Right atrium auricular region (tissue), 2 donors: ENCODE measurements at regions not wholly inside any gene's neighbourhood (a gene's known extent, or its start where the extent isn't known, plus 50 kb on each side); places are given as distances from the start of the nearest gene placed in this dataset.

Experiments used
- DNase-seq: peaks from one replicate; pipeline ENCODE4 v3.0.0-alpha.2; 2019; ENCODE audit warnings: low spot score
- H3K27ac ChIP-seq, 2 donors: fragments of 200-600 bp; sonication (generic); 1 replicate in 1 of 2; 2 replicates in 1 of 2; pipeline ENCODE4 v1.5.1; 2016 to 2019
- H3K27me3 ChIP-seq, 2 donors: fragments of 200-600 bp; sonication (generic); one replicate each; pipeline versions ENCODE4 v1.5.1 to v1.6.0; 2017 to 2019
- H3K36me3 ChIP-seq: fragments of 200-600 bp; sonication (generic); one replicate; pipeline ENCODE4 v1.5.1; 2016
- H3K4me1 ChIP-seq, 2 donors: fragments of 200-600 bp; sonication (generic); one replicate each; pipeline versions ENCODE4 v1.5.1 to v1.6.0; 2017 to 2019
- H3K4me3 ChIP-seq, 2 donors: fragments of 200-600 bp; sonication (generic); 1 replicate in 1 of 2; 2 replicates in 1 of 2; pipeline ENCODE4 v1.5.1; 2017 to 2019; ENCODE audit warnings: mild to moderate bottlenecking in 1 of 2, moderate library complexity in 1 of 2
- H3K9me3 ChIP-seq, 2 donors: fragments of 200-600 bp; sonication (generic); one replicate each; pipeline ENCODE4 v1.5.1; 2019
- TF ChIP-seq, protein P1 (sequence below), 2 donors: fragments of 200-600 bp; sonication (generic); IDR thresholded peaks; one replicate each; pipeline ENCODE4 v1.5.1; 2019; ENCODE audit warnings: antibody characterized with exemption in 2 of 2

DNA sequence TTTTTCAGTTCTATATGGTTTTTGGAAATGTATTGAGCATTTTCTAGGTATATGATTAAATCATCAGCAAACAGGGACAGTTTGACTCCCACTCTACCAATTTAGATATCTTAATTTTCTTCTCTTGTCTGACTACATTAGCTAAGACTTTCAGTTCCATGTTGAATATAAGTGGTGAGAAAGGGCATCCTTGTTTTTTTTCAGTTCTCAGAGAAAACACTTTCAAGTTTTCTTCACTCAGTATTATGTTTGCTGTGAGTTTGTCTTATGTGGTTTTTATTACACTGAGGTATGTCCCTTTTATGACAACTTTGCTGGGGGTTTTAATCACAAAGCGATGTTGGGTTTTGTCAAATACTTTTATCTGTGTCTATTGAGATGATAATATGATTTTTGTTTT lies 352.6 kb downstream of the KDM5D start:
- TF ChIP-seq, protein P1, sequence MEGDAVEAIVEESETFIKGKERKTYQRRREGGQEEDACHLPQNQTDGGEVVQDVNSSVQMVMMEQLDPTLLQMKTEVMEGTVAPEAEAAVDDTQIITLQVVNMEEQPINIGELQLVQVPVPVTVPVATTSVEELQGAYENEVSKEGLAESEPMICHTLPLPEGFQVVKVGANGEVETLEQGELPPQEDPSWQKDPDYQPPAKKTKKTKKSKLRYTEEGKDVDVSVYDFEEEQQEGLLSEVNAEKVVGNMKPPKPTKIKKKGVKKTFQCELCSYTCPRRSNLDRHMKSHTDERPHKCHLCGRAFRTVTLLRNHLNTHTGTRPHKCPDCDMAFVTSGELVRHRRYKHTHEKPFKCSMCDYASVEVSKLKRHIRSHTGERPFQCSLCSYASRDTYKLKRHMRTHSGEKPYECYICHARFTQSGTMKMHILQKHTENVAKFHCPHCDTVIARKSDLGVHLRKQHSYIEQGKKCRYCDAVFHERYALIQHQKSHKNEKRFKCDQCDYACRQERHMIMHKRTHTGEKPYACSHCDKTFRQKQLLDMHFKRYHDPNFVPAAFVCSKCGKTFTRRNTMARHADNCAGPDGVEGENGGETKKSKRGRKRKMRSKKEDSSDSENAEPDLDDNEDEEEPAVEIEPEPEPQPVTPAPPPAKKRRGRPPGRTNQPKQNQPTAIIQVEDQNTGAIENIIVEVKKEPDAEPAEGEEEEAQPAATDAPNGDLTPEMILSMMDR (IDR thresholded peaks at IDR 0.05) = no peak
- H3K9me3 ChIP-seq = no peaks in the 10 kb centered on the region
- no peak overlapping the region for H3K27ac ChIP-seq
- H3K27me3 ChIP-seq = no peaks in the 10 kb centered on the region
- no peak overlapping the region for H3K4me3 ChIP-seq
- no peaks in the 10 kb centered on the region for H3K4me1 ChIP-seq
- DNase-seq = no peak
- no peaks in the 10 kb centered on the region for H3K36me3 ChIP-seq

DNA sequence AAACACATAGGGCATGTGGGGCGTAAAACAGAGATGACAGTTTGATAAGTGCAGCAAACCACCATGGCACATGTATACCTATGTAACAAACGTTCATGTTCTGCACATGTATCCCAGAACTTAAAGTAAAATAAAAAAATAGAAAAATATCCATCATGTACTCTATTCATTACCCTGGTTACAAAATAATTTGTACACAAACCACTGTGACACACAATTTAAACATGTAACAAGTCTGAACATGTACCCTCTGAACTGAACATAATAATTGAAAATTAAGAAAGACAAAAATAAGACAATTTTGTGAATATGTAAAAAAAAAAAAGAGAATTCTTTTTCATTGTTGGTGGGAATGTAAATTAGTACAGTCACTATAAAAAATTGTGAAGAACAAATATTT lies 379.2 kb downstream of the KDM5D start:
- Histone ChIP-seq H3K27ac (no peak overlapping the region), H3K36me3 (no peaks in the 10 kb centered on the region), H3K4me1 (no peaks in the 10 kb centered on the region), H3K9me3 (no peaks in the 10 kb centered on the region), H3K27me3 (no peaks in the 10 kb centered on the region), H3K4me3 (no peak overlapping the region)
- no peak for DNase-seq
- TF ChIP-seq, protein P1 (IDR thresholded peaks at IDR 0.05) = no peak

DNA sequence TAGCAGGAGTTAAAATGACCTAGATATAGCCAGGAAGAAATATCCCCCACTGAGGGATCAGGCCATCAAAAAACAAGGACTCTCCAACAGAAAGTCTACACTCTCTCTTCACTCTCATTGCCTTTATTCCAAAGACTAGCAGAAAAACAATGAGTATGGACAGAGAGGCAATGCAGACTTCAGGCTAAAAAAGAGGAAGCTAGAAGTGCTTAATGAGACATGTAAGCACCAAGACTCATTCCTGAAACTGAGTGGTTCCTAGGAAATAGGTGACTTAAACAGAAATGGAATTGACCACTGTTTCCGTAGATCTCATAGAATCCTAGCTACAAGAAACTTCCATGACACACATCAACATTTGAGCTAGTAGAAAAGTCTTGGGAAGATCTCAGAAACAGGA lies 387.3 kb downstream of the KDM5D start:
- Histone ChIP-seq H3K27me3 (no peaks in the 10 kb centered on the region), H3K4me1 (no peaks in the 10 kb centered on the region), H3K36me3 (no peaks in the 10 kb centered on the region), H3K27ac (no peak overlapping the region), H3K4me3 (no peak overlapping the region), H3K9me3 (no peaks in the 10 kb centered on the region)
- TF ChIP-seq, protein P1 (IDR thresholded peaks at IDR 0.05) = no peak
- DNase-seq = no peak

DNA sequence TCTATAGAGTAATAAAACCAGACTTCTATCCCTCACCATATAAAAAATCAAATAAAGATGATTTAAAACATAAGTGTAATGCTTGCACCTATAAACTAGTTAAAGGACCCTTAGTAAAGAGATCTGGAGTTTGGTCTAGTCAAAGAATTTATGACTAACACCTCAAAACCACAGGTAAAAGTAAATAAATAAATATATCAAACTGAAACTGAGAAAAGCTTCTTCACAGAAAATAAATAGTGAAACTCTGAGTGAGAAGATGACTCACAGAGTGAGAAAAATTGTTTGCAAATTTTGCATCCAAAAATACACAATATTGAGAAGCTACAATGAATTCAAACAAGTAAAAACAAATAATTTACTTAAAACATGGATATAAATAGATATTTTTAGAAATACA lies 387.8 kb downstream of the KDM5D start:
- H3K27ac ChIP-seq = no peak overlapping the region
- no peaks in the 10 kb centered on the region for H3K4me1 ChIP-seq

DNA sequence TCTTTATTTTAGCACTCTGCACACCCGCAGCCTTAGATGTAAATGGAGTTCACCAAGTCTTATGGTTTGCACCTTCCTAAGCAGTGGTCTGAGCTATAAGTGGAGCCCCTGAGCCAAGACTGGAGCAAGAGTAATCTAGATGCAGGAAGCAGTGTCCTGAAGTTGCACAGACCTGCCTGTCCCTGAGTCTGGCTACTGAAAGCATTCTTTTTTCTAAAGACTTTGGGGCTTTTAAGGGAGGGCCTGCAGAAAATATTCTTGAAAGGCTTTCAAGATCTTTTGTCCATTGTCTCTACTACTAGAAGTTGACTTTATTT lies 389.7 kb downstream of the KDM5D start:
- Histone ChIP-seq H3K36me3 (no peaks in the 10 kb centered on the region), H3K4me3 (no peak overlapping the region), H3K4me1 (no peaks in the 10 kb centered on the region), H3K9me3 (no peaks in the 10 kb centered on the region), H3K27ac (no peak overlapping the region), H3K27me3 (no peaks in the 10 kb centered on the region)
- TF ChIP-seq, protein P1 (IDR thresholded peaks at IDR 0.05) = no peak
- DNase-seq = no peak

More for the DNA sequence above, 387.8 kb downstream of the KDM5D start:
- Histone ChIP-seq H3K36me3 (no peaks in the 10 kb centered on the region), H3K27me3 (no peaks in the 10 kb centered on the region), H3K4me3 (no peak overlapping the region), H3K9me3 (no peaks in the 10 kb centered on the region)
- DNase-seq = no peak
- TF ChIP-seq, protein P1 (IDR thresholded peaks at IDR 0.05) = no peak

DNA sequence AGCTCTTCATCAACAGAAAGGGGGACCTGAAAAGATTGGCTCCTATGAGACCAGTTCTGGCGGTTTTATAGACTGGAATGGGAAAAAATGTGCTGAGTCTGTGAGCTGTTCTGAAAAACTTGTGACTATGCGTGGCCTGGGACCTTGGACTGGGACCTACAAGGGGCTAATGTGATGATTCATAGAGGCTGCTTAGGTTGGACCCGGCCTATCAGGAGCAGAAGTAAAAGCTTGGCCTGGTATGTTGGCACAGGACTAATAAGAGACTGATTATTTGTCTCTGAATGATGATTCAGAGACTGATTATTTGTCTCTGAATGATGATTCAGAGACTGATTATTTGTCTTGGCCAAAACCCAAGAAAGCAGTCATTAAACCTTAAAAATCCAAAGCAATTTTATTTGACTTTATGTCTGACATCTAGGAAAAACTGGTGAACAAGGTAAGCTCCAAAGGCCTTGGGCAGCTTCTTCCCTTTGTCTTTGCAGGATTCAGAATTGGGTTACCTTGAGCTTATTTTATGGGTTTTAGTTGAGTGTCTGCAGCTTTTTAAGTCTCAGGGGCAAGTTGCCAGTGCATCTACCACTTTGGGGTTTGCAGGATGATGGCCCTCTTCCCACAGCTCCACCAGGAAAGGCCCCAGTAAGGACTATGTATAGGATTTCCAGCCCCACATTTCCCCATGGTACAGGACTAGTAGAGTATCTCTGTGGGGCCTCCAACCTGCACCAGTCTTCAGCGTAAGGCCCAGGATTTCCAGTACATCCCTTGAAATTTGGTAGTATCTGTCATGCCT lies 390.3 kb downstream of the KDM5D start:
- H3K36me3 ChIP-seq = no peaks in the 10 kb centered on the region
- H3K27ac ChIP-seq = no peak overlapping the region
- no peaks in the 10 kb centered on the region for H3K4me1 ChIP-seq
- DNase-seq = no peak
- no peaks in the 10 kb centered on the region for H3K9me3 ChIP-seq
- TF ChIP-seq, protein P1 (IDR thresholded peaks at IDR 0.05) = no peak
- no peaks in the 10 kb centered on the region for H3K27me3 ChIP-seq
- H3K4me3 ChIP-seq = no peak overlapping the region
